ENCODE measurements at regions not wholly inside any gene's neighbourhood (a gene's known extent, or its start where the extent isn't known, plus 50 kb on each side); places are given as distances from the start of the nearest gene placed in this dataset.

DNA sequence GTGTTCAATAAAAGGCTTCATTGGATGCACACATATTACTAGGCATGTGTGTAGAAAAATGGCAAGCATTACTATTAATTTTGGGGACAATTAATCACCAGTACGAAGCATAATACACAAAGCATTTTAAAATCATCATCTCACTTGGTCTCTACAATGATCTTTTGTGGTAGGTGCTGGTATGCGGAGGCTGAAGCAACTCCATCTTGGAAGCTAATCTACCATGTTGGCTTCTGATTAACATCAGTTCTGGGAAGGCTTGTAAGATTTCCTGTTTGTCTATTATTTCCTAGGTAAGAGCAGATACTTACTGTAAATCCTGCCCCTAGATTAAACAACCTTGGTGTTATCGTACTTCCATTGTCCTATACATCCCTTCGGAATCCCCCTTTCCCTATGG is 121.7 kb upstream of the RUNX1 start:
- H3K4me3 ChIP-seq (ENCODE audit: low read depth, low read length), result no peak overlapping the region
- TF ChIP-seq, protein P1, sequence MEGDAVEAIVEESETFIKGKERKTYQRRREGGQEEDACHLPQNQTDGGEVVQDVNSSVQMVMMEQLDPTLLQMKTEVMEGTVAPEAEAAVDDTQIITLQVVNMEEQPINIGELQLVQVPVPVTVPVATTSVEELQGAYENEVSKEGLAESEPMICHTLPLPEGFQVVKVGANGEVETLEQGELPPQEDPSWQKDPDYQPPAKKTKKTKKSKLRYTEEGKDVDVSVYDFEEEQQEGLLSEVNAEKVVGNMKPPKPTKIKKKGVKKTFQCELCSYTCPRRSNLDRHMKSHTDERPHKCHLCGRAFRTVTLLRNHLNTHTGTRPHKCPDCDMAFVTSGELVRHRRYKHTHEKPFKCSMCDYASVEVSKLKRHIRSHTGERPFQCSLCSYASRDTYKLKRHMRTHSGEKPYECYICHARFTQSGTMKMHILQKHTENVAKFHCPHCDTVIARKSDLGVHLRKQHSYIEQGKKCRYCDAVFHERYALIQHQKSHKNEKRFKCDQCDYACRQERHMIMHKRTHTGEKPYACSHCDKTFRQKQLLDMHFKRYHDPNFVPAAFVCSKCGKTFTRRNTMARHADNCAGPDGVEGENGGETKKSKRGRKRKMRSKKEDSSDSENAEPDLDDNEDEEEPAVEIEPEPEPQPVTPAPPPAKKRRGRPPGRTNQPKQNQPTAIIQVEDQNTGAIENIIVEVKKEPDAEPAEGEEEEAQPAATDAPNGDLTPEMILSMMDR (IDR thresholded peaks at IDR 0.05; ENCODE audit: low read depth, low read length), result no peak

DNA sequence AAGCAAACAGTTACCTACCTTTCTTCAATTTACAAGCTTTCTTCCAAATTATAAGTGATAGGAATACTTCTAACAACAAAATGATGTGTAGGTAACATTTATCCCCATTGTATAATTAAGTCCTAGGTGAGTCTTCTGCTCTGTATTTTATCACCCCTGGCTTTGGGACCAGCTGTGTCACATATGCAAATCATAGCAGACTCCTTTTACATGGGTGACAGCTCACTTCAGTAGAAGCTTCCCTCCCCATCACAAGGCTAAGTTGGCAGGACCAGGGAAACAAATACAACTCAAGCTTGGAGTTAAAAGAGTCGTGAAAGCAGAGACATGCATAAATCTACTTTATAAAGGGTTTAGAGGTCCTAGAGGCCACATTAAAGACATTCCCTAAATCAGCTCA is 121.1 kb upstream of the RUNX1 start:
- no peak overlapping the region for H3K4me3 ChIP-seq (ENCODE audit: low read depth, low read length)
- TF ChIP-seq, protein P1 (IDR thresholded peaks at IDR 0.05; ENCODE audit: low read depth, low read length), result no peak

DNA sequence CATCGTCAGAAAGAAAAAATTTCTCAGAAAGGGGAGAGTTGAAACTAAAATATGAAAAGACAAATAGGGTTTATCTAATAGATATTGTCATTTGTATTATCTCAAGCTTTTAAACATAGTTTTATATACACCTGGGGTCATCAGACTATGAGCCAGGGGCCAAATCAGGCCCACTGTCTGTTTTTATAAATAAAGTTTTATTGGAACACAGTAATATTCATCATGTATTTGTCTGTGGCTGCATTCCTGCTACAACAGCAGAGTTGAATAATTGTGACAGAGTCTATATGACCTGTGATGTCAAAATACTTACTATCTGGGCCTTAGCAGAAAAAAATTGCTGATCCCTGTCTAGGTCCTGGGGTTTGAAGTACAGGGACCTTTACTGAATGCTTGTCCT is 120.5 kb upstream of the RUNX1 start:
- TF ChIP-seq, protein P1 (IDR thresholded peaks at IDR 0.05; ENCODE audit: low read depth, low read length), result no peak
- no peak overlapping the region for H3K4me3 ChIP-seq (ENCODE audit: low read depth, low read length)

DNA sequence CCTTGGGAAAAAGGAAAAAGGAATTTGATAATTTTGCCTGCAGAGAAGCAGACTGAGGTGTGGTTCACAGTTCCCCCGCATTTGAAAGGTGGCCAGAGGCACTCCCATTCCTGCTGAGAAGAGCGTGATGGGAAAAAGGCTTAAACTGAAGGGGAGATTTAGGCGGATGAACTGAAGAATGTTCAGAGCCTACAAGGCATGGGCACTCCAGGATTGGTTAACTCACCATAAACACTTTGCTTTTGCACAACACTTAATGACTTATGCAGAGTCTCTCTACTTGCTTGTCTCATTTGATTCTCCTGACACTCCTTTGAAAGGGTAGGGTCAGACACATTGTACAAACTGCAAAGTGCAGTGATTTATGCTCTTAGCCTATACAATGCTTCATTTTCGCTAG is 119.6 kb upstream of the RUNX1 start:
- TF ChIP-seq, protein P1 (IDR thresholded peaks at IDR 0.05; ENCODE audit: low read depth, low read length), result no peak
- H3K4me3 ChIP-seq (ENCODE audit: low read depth, low read length), result no peak overlapping the region

DNA sequence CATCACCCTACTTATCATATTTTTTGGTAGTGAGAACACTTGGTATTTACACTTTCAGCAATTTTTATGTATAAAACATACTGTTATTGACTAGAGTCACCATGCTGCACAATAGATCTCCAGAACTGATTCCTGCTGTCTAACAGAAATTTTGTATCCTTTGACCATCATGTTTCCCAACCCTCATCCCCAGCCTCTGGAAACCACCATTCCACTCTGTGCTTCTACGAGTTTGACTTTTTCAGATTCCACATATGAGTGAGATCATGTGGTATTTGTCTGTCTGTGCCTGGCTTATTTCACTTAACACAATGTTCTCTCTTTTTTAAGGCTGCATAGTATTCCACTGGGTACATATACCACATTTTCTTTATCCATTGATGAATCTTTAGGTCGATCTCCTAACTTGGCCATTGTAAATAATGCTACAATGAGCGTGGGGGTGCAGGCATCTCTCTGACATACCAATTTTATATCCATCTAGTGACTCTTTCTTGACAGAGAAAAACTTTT is 115.9 kb upstream of the RUNX1 start:
- H3K4me3 ChIP-seq (ENCODE audit: low read depth, low read length), result no peak overlapping the region
- TF ChIP-seq, protein P1 (IDR thresholded peaks at IDR 0.05; ENCODE audit: low read depth, low read length), result no peak

DNA sequence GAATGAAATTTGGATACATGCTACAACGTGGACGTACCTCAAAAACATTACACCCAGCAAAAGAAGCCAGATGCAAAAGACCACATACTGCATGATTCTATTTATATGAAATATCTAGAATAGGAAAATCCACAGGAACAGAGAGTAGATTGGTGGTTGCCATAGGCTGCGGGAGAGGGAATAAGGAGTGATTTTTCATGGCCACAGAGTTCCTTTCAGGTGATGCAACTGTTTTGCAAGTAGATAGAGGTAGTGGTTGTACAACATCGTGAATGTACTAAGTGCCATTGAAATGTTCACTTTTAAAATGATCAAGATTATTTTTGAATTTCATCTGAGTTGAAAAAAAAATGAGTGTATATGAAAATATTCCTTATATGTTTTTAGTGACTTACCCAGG is 115.3 kb upstream of the RUNX1 start:
- no peak overlapping the region for H3K4me3 ChIP-seq (ENCODE audit: low read depth, low read length)
- TF ChIP-seq, protein P1 (IDR thresholded peaks at IDR 0.05; ENCODE audit: low read depth, low read length), result no peak

DNA sequence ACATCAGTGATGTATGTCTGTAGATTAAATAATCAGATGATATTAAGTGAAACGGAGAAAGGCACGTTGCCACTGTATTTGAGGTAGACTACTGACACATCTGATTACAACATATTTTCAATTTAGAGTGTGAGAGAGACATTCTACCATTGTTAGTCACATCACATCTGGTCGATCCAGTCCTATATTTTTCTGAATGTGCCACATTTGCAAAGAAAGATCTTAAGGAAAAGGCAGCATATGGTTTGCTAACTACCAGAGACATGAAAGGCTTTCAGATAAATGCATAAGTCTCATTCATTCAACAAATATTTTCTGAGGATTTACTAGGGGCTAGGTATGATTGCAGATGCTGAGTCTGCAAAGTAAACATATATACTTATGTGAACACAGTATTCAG is 114.3 kb upstream of the RUNX1 start:
- TF ChIP-seq, protein P1 (IDR thresholded peaks at IDR 0.05; ENCODE audit: low read depth, low read length), result no peak
- no peak overlapping the region for H3K4me3 ChIP-seq (ENCODE audit: low read depth, low read length)
